H9 (cell line): ENCODE measurements at regions not wholly inside any gene's neighbourhood (a gene's known extent, or its start where the extent isn't known, plus 50 kb on each side); places are given as distances from the start of the nearest gene placed in this dataset.

ENCODE experiments used
- DNase-seq: peaks from one replicate; pipeline ENCODE4 v3.0.0-alpha.2; 2017
- H2AFZ ChIP-seq: one replicate; pipeline ENCODE4 v1.6.1; 2013; ENCODE audit warnings: mild to moderate bottlenecking, low read length, control low read depth, moderate library complexity
- H2AK5ac ChIP-seq: 2 replicates; pipeline ENCODE4 v1.6.1; 2013; ENCODE audit warnings: low read length, control low read depth, mixed read lengths; ENCODE audit not compliant: insufficient read length
- H2BK120ac ChIP-seq: one replicate; pipeline ENCODE4 v1.6.1; 2013; ENCODE audit warnings: low read depth, mild to moderate bottlenecking, low read length, control low read depth, inconsistent platforms; ENCODE audit not compliant: poor library complexity, severe bottlenecking
- H2BK12ac ChIP-seq: 2 replicates; pipeline ENCODE4 v1.6.1; 2013; ENCODE audit warnings: low read length, control low read depth, mixed read lengths, low read depth; ENCODE audit not compliant: insufficient read length
- H2BK15ac ChIP-seq: 2 replicates; pipeline ENCODE4 v1.6.1; 2013; ENCODE audit warnings: low read depth, low read length, control low read depth
- H2BK20ac ChIP-seq: one replicate; pipeline ENCODE4 v1.6.1; 2013; ENCODE audit warnings: low read depth, mild to moderate bottlenecking, low read length, control low read depth, inconsistent platforms; ENCODE audit not compliant: poor library complexity, severe bottlenecking
- H2BK5ac ChIP-seq: 2 replicates; pipeline ENCODE4 v1.6.1; 2013; ENCODE audit warnings: low read length, control low read depth, mixed read lengths; ENCODE audit not compliant: insufficient read length
- H3K14ac ChIP-seq: 2 replicates; pipeline ENCODE4 v1.6.1; 2013; ENCODE audit warnings: low read length, control low read depth; ENCODE audit not compliant: insufficient read depth
- H3K18ac ChIP-seq: 2 replicates; pipeline ENCODE4 v1.6.1; 2013; ENCODE audit warnings: low read depth, mild to moderate bottlenecking, mixed read lengths, low read length, control low read depth; ENCODE audit not compliant: insufficient read length
- H3K23ac ChIP-seq: 2 replicates; pipeline ENCODE4 v1.6.1; 2013; ENCODE audit warnings: low read length, control low read depth, mixed read lengths, low read depth; ENCODE audit not compliant: insufficient read length
- H3K23me2 ChIP-seq: 2 replicates; pipeline ENCODE4 v1.6.1; 2013; ENCODE audit warnings: low read depth, mild to moderate bottlenecking, mixed read lengths, low read length, control low read depth; ENCODE audit not compliant: insufficient read length, poor library complexity, severe bottlenecking
- H3K27ac ChIP-seq: 2 replicates; pipeline ENCODE4 v1.5.1; 2013; ENCODE audit warnings: low read length, control low read depth, mixed read lengths, low read depth; ENCODE audit not compliant: insufficient read length
- H3K27me3 ChIP-seq: 2 replicates; pipeline ENCODE4 v1.6.1; 2013; ENCODE audit warnings: low read length, control low read depth, inconsistent platforms; ENCODE audit not compliant: insufficient read depth
- H3K4ac ChIP-seq: 2 replicates; pipeline ENCODE4 v1.6.1; 2013; ENCODE audit warnings: low read depth, mild to moderate bottlenecking, control low read depth, inconsistent platforms, low read length, moderate library complexity
- H3K4me1 ChIP-seq: 2 replicates; pipeline ENCODE4 v1.6.1; 2013; ENCODE audit warnings: low read length, control low read depth, inconsistent platforms; ENCODE audit not compliant: insufficient read depth
- H3K4me2 ChIP-seq: 2 replicates; pipeline ENCODE4 v1.6.1; 2013; ENCODE audit warnings: low read length, control low read depth, mixed read lengths; ENCODE audit not compliant: insufficient read length, insufficient read depth
- H3K56ac ChIP-seq: 2 replicates; pipeline ENCODE4 v1.6.1; 2013; ENCODE audit warnings: low read depth, mild to moderate bottlenecking, mixed read lengths, low read length, control low read depth; ENCODE audit not compliant: insufficient read length
- H3K79me1 ChIP-seq: 2 replicates; pipeline ENCODE4 v1.6.1; 2013; ENCODE audit warnings: low read depth, mild to moderate bottlenecking, moderate library complexity, low read length, control low read depth, inconsistent platforms; ENCODE audit not compliant: insufficient read depth, poor library complexity, severe bottlenecking
- H3K79me2 ChIP-seq: 2 replicates; pipeline ENCODE4 v1.6.1; 2013; ENCODE audit warnings: low read length, control low read depth, inconsistent platforms; ENCODE audit not compliant: insufficient read depth
- H3K9ac ChIP-seq: 2 replicates; pipeline ENCODE4 v1.6.1; 2013; ENCODE audit warnings: low read length, control low read depth, mixed read lengths; ENCODE audit not compliant: insufficient read length; ENCODE audit errors: extremely low read depth
- H3K9me3 ChIP-seq: one replicate; pipeline ENCODE4 v1.6.1; 2013; ENCODE audit warnings: low read depth, low read length, inconsistent platforms; ENCODE audit not compliant: control insufficient read depth
- H3T11ph ChIP-seq: one replicate; pipeline ENCODE4 v1.6.1; 2013; ENCODE audit warnings: mild to moderate bottlenecking, low read length, control low read depth, inconsistent platforms
- H4K20me1 ChIP-seq: one replicate; pipeline ENCODE4 v1.6.1; 2013; ENCODE audit not compliant: control insufficient read depth, insufficient read length, insufficient read depth
- H4K5ac ChIP-seq: 2 replicates; pipeline ENCODE4 v1.6.1; 2013; ENCODE audit warnings: low read depth, mild to moderate bottlenecking, mixed read lengths, low read length, control low read depth; ENCODE audit not compliant: insufficient read length
- H4K8ac ChIP-seq: replicated peaks from 2 replicates; pipeline ENCODE4 v1.6.1; 2013; ENCODE audit warnings: low read length, control low read depth, mixed read lengths, low read depth; ENCODE audit not compliant: insufficient read length
- H4K91ac ChIP-seq: 2 replicates; pipeline ENCODE4 v1.6.1; 2013; ENCODE audit warnings: low read depth, mild to moderate bottlenecking, moderate library complexity, mixed read lengths, low read length, control low read depth; ENCODE audit not compliant: insufficient read length
- H3K27ac Mint-ChIP-seq, 3 experiments: 2 replicates in 2 of 3; 3 replicates in 1 of 3; pipeline ENCODE4 v1.8.0; 2020 to 2021; ENCODE audit warnings: mixed read lengths in 3 of 3, mild to moderate bottlenecking in 1 of 3, moderate library complexity in 1 of 3
- H3K27me3 Mint-ChIP-seq: 2 replicates; pipeline ENCODE4 v1.8.0; 2021; ENCODE audit warnings: low read depth, mild to moderate bottlenecking, moderate library complexity, mixed read lengths
- H3K36me3 Mint-ChIP-seq, 3 experiments: 2 replicates in 2 of 3; 3 replicates in 1 of 3; pipeline ENCODE4 v1.8.0; 2020 to 2021; ENCODE audit warnings: low read depth in 3 of 3, mixed read lengths in 3 of 3; ENCODE audit not compliant: insufficient read depth in 1 of 3
- H3K4me1 Mint-ChIP-seq, 2 experiments: 2 replicates each; pipeline ENCODE4 v1.8.0; 2020; ENCODE audit warnings: mixed read lengths in 2 of 2
- H3K4me3 Mint-ChIP-seq, 2 experiments: 2 replicates in 1 of 2; 3 replicates in 1 of 2; pipeline ENCODE4 v1.8.0; 2020 to 2021; ENCODE audit warnings: mild to moderate bottlenecking in 2 of 2, mixed read lengths in 2 of 2, moderate library complexity in 1 of 2
- H3K9me3 Mint-ChIP-seq, 2 experiments: 2 replicates in 1 of 2; 3 replicates in 1 of 2; pipeline ENCODE4 v1.8.0; 2020; ENCODE audit warnings: mild to moderate bottlenecking in 2 of 2, mixed read lengths in 2 of 2, moderate library complexity in 1 of 2
- WGBS: extraction: QIAGEN DNeasy Blood & Tissue Kit; methylation state at CpG from one replicate; pipeline ENCODE4 v1.1.7; 2013; ENCODE audit warnings: missing lambda C conversion rate, low lambda C conversion rate, mixed read lengths; ENCODE audit not compliant: insufficient read length; ENCODE audit errors: extremely low coverage; 5-methylcytosine and 5-hydroxymethylcytosine counted together
- TF ChIP-seq, protein P1 (sequence below): fragments of 200-600 bp; sonication (generic); conservative IDR thresholded peaks from 3 replicates; pipeline ENCODE4 v1.8.0; 2021; ENCODE audit warnings: antibody characterized with exemption, mild to moderate bottlenecking

DNA sequence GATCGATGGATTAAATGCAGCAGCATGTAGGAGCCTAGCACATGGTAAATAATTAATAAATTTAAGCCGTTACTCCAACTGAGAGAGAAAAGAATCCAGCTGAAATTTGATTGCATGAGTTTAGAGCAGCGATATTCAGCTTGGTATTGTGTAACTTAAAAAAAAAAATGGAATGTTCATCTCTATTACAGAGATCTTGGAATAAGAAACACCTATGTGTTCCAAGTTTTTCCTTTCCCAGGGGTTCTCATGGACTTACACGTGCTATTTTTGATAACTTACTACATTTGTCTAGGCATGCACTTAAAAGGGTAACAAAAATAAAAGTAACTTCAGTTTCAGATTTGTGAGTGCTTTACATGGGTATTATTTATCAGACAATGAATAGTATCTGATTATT, 122.8 kb downstream of the RASSF9 start:
- Histone ChIP-seq H4K20me1 (no peaks in the 10 kb centered on the region), H3K18ac (no peak overlapping the region), H2BK120ac (no peak overlapping the region), H3K79me1 (no peaks in the 10 kb centered on the region), H3K9ac (no peak overlapping the region), H4K8ac (no peak overlapping the region), H3K27me3 (no peaks in the 10 kb centered on the region), H3K27ac (no peak overlapping the region), H3K4me2 (no peak overlapping the region), H3T11ph (no peak overlapping the region), H3K56ac (no peak overlapping the region), H3K14ac (no peak overlapping the region), H3K23me2 (no peaks in the 10 kb centered on the region), H3K9me3 (no peaks in the 10 kb centered on the region), H3K4ac (no peak overlapping the region), H3K79me2 (no peaks in the 10 kb centered on the region), H2BK20ac (no peak overlapping the region), H3K23ac (no peak overlapping the region), H4K5ac (no peak overlapping the region), H3K4me1 (no peaks in the 10 kb centered on the region), H2AK5ac (no peak overlapping the region), H4K91ac (no peak overlapping the region), H2BK15ac (no peak overlapping the region), H2BK5ac (no peak overlapping the region), H2BK12ac (no peak overlapping the region), H2AFZ (no peak overlapping the region)
- Mint-ChIP-seq H3K27ac (no peak overlapping the region), H3K36me3 (peaks cover 0 to 5% (median 4%) of the 10 kb centered on the region in 3 experiments; a peak in 3 of 7 replicates), H3K9me3 (peaks cover 0 to 5% of the 10 kb centered on the region in 2 experiments; a peak in 4 of 5 replicates), H3K4me1 (no peaks in the 10 kb centered on the region; a peak in 1 of 4 replicates), H3K27me3 (no peaks in the 10 kb centered on the region), H3K4me3 (no peak overlapping the region)
- TF ChIP-seq, protein P1, sequence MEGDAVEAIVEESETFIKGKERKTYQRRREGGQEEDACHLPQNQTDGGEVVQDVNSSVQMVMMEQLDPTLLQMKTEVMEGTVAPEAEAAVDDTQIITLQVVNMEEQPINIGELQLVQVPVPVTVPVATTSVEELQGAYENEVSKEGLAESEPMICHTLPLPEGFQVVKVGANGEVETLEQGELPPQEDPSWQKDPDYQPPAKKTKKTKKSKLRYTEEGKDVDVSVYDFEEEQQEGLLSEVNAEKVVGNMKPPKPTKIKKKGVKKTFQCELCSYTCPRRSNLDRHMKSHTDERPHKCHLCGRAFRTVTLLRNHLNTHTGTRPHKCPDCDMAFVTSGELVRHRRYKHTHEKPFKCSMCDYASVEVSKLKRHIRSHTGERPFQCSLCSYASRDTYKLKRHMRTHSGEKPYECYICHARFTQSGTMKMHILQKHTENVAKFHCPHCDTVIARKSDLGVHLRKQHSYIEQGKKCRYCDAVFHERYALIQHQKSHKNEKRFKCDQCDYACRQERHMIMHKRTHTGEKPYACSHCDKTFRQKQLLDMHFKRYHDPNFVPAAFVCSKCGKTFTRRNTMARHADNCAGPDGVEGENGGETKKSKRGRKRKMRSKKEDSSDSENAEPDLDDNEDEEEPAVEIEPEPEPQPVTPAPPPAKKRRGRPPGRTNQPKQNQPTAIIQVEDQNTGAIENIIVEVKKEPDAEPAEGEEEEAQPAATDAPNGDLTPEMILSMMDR = no peak
- no peak for DNase-seq
- no CpG with 5 or more reads among the region's 4 CpGs for WGBS
